Stimulated activated CD8-positive, alpha-beta memory T cell treated with anti-CD3 and anti-CD28 coated beads, Interleukin-15, amount 100 ng/mL, for 4 hours (primary cell): ENCODE measurements at regions not wholly inside any gene's neighbourhood (a gene's known extent, or its start where the extent isn't known, plus 50 kb on each side); places are given as distances from the start of the nearest gene placed in this dataset.
"Not testable (repeated sequence)": the region's sequence is repeated elsewhere in the genome, so short reads cannot be mapped to it uniquely, and the experiment has no call there.

ENCODE experiments used
- DNase-seq, 2 donors: peaks; one replicate each; pipeline ENCODE4 v3.0.0-alpha.2; 2020; ENCODE audit warnings: low read depth in 2 of 2

DNA sequence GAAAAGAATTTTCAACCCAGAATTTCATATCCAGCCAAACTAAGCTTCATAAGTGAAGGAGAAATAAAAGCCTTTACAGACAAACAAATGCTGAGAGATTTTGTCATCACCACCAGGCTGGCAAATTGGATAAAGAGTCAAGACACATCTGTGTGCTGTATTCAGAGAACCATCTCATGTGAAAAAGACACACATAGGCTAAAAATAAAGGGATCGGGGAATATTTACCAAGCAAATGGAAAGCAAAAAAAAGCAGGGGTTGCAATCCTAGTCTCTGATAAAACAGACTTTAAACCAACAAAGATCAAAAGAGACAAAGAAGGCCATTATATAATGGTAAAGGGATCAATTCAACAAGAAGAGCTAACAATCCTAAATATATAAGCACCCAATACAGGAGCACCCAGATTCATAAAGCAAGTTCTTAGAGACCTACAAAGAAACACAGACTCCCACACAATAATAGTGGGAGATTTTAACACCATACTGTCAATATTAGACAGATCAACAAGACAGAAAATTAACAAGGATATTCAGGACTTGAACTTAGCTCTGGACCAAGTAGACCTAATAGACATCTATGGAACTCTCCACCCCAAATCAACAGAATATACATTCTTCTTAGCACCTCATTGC is 55.9 kb upstream of the ACSM6 start:
- DNase-seq: not testable (repeated sequence)

DNA sequence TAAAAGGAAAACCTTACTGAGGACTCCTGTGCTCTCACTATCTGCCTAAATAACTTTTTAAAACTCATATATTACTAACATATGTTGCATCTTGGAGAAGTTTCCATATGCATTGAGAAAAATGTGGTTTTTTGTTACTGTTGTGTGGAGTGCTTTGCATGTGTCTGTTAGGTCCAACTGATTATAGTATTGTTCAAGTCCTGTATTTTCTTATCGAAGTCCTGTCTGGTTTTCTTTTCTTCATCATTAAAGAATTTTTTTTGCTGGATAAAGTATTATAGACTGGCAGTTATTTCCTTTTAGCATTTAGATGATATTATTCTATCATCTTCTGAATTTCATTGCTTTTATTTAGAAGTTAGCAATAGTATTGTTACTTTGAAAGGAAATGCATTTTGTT is 59.5 kb upstream of the ACSM6 start:
- DNase-seq: no peak

DNA sequence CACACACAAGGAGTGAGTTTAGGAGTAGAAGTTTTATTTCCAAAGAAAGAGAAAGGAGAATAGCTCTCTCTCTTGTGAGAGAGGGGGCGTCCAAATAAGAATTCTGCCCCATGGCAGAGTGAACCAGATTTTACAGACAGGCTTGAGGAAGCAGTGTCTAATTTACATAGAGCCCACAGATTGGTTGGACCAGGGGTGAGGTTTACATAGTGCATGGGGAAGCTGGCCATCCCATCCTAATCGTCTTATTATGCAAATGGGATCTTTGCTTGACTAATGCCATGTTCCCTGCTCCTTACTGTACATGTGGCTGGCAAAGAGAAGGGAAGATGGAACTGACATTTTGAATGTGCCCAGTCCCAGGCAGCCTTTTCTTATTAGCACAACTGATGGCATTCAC is 60.0 kb upstream of the ACSM6 start:
- DNase-seq: no peak

GRCh38 chr10:95133016-95133752 is 60.9 kb upstream of the ACSM6 start:
- DNase-seq: peak; percentile 4 to 18

DNA sequence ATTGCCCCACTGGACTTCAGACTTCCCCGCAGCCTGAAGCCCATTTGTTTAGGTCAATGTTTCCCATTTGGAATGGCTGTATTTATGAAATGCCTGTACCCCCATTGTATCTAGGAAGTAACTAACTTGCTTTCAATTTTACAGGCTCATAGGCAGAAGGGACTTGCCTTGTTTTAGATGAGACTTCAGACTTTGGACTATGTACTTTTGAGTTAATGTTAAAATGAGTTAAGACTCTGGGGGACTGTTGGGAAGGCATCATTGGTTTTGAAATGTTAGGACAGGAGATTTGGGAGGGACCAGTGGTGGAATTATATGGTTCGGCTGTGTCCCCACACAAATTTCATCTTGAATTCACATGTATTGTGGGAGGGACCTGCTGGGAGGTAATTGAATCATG is 61.1 kb upstream of the CYP2C8 start:
- DNase-seq: not testable (repeated sequence)

GRCh38 chr10:95125582-95125981 is 56.3 kb upstream of the CYP2C8 start:
- no peak for DNase-seq

GRCh38 chr10:95122736-95123135 is 53.4 kb upstream of the CYP2C8 start:
- DNase-seq: no peak

GRCh38 chr10:95121904-95122303 is 52.6 kb upstream of the CYP2C8 start:
- DNase-seq: no peak
